H9 (cell line): ENCODE measurements at regions not wholly inside any gene's neighbourhood (a gene's known extent, or its start where the extent isn't known, plus 50 kb on each side); places are given as distances from the start of the nearest gene placed in this dataset.

Source experiments
- DNase-seq: peaks from one replicate; pipeline ENCODE4 v3.0.0-alpha.2; 2017
- H2AFZ ChIP-seq: one replicate; pipeline ENCODE4 v1.6.1; 2013; ENCODE audit warnings: mild to moderate bottlenecking, low read length, control low read depth, moderate library complexity
- H2AK5ac ChIP-seq: 2 replicates; pipeline ENCODE4 v1.6.1; 2013; ENCODE audit warnings: low read length, control low read depth, mixed read lengths; ENCODE audit not compliant: insufficient read length
- H2BK120ac ChIP-seq: one replicate; pipeline ENCODE4 v1.6.1; 2013; ENCODE audit warnings: low read depth, mild to moderate bottlenecking, low read length, control low read depth, inconsistent platforms; ENCODE audit not compliant: poor library complexity, severe bottlenecking
- H2BK12ac ChIP-seq: 2 replicates; pipeline ENCODE4 v1.6.1; 2013; ENCODE audit warnings: low read length, control low read depth, mixed read lengths, low read depth; ENCODE audit not compliant: insufficient read length
- H2BK15ac ChIP-seq: 2 replicates; pipeline ENCODE4 v1.6.1; 2013; ENCODE audit warnings: low read depth, low read length, control low read depth
- H2BK20ac ChIP-seq: one replicate; pipeline ENCODE4 v1.6.1; 2013; ENCODE audit warnings: low read depth, mild to moderate bottlenecking, low read length, control low read depth, inconsistent platforms; ENCODE audit not compliant: poor library complexity, severe bottlenecking
- H2BK5ac ChIP-seq: 2 replicates; pipeline ENCODE4 v1.6.1; 2013; ENCODE audit warnings: low read length, control low read depth, mixed read lengths; ENCODE audit not compliant: insufficient read length
- H3K14ac ChIP-seq: 2 replicates; pipeline ENCODE4 v1.6.1; 2013; ENCODE audit warnings: low read length, control low read depth; ENCODE audit not compliant: insufficient read depth
- H3K18ac ChIP-seq: 2 replicates; pipeline ENCODE4 v1.6.1; 2013; ENCODE audit warnings: low read depth, mild to moderate bottlenecking, mixed read lengths, low read length, control low read depth; ENCODE audit not compliant: insufficient read length
- H3K23ac ChIP-seq: 2 replicates; pipeline ENCODE4 v1.6.1; 2013; ENCODE audit warnings: low read length, control low read depth, mixed read lengths, low read depth; ENCODE audit not compliant: insufficient read length
- H3K23me2 ChIP-seq: 2 replicates; pipeline ENCODE4 v1.6.1; 2013; ENCODE audit warnings: low read depth, mild to moderate bottlenecking, mixed read lengths, low read length, control low read depth; ENCODE audit not compliant: insufficient read length, poor library complexity, severe bottlenecking
- H3K27ac ChIP-seq: 2 replicates; pipeline ENCODE4 v1.5.1; 2013; ENCODE audit warnings: low read length, control low read depth, mixed read lengths, low read depth; ENCODE audit not compliant: insufficient read length
- H3K27me3 ChIP-seq: 2 replicates; pipeline ENCODE4 v1.6.1; 2013; ENCODE audit warnings: low read length, control low read depth, inconsistent platforms; ENCODE audit not compliant: insufficient read depth
- H3K4ac ChIP-seq: 2 replicates; pipeline ENCODE4 v1.6.1; 2013; ENCODE audit warnings: low read depth, mild to moderate bottlenecking, control low read depth, inconsistent platforms, low read length, moderate library complexity
- H3K4me1 ChIP-seq: 2 replicates; pipeline ENCODE4 v1.6.1; 2013; ENCODE audit warnings: low read length, control low read depth, inconsistent platforms; ENCODE audit not compliant: insufficient read depth
- H3K4me2 ChIP-seq: 2 replicates; pipeline ENCODE4 v1.6.1; 2013; ENCODE audit warnings: low read length, control low read depth, mixed read lengths; ENCODE audit not compliant: insufficient read length, insufficient read depth
- H3K56ac ChIP-seq: 2 replicates; pipeline ENCODE4 v1.6.1; 2013; ENCODE audit warnings: low read depth, mild to moderate bottlenecking, mixed read lengths, low read length, control low read depth; ENCODE audit not compliant: insufficient read length
- H3K79me1 ChIP-seq: 2 replicates; pipeline ENCODE4 v1.6.1; 2013; ENCODE audit warnings: low read depth, mild to moderate bottlenecking, moderate library complexity, low read length, control low read depth, inconsistent platforms; ENCODE audit not compliant: insufficient read depth, poor library complexity, severe bottlenecking
- H3K79me2 ChIP-seq: 2 replicates; pipeline ENCODE4 v1.6.1; 2013; ENCODE audit warnings: low read length, control low read depth, inconsistent platforms; ENCODE audit not compliant: insufficient read depth
- H3K9ac ChIP-seq: 2 replicates; pipeline ENCODE4 v1.6.1; 2013; ENCODE audit warnings: low read length, control low read depth, mixed read lengths; ENCODE audit not compliant: insufficient read length; ENCODE audit errors: extremely low read depth
- H3K9me3 ChIP-seq: one replicate; pipeline ENCODE4 v1.6.1; 2013; ENCODE audit warnings: low read depth, low read length, inconsistent platforms; ENCODE audit not compliant: control insufficient read depth
- H3T11ph ChIP-seq: one replicate; pipeline ENCODE4 v1.6.1; 2013; ENCODE audit warnings: mild to moderate bottlenecking, low read length, control low read depth, inconsistent platforms
- H4K20me1 ChIP-seq: one replicate; pipeline ENCODE4 v1.6.1; 2013; ENCODE audit not compliant: control insufficient read depth, insufficient read length, insufficient read depth
- H4K5ac ChIP-seq: 2 replicates; pipeline ENCODE4 v1.6.1; 2013; ENCODE audit warnings: low read depth, mild to moderate bottlenecking, mixed read lengths, low read length, control low read depth; ENCODE audit not compliant: insufficient read length
- H4K8ac ChIP-seq: replicated peaks from 2 replicates; pipeline ENCODE4 v1.6.1; 2013; ENCODE audit warnings: low read length, control low read depth, mixed read lengths, low read depth; ENCODE audit not compliant: insufficient read length
- H4K91ac ChIP-seq: 2 replicates; pipeline ENCODE4 v1.6.1; 2013; ENCODE audit warnings: low read depth, mild to moderate bottlenecking, moderate library complexity, mixed read lengths, low read length, control low read depth; ENCODE audit not compliant: insufficient read length
- H3K27ac Mint-ChIP-seq, 3 experiments: 2 replicates in 2 of 3; 3 replicates in 1 of 3; pipeline ENCODE4 v1.8.0; 2020 to 2021; ENCODE audit warnings: mixed read lengths in 3 of 3, mild to moderate bottlenecking in 1 of 3, moderate library complexity in 1 of 3
- H3K27me3 Mint-ChIP-seq: 2 replicates; pipeline ENCODE4 v1.8.0; 2021; ENCODE audit warnings: low read depth, mild to moderate bottlenecking, moderate library complexity, mixed read lengths
- H3K36me3 Mint-ChIP-seq, 3 experiments: 2 replicates in 2 of 3; 3 replicates in 1 of 3; pipeline ENCODE4 v1.8.0; 2020 to 2021; ENCODE audit warnings: low read depth in 3 of 3, mixed read lengths in 3 of 3; ENCODE audit not compliant: insufficient read depth in 1 of 3
- H3K4me1 Mint-ChIP-seq, 2 experiments: 2 replicates each; pipeline ENCODE4 v1.8.0; 2020; ENCODE audit warnings: mixed read lengths in 2 of 2
- H3K4me3 Mint-ChIP-seq, 2 experiments: 2 replicates in 1 of 2; 3 replicates in 1 of 2; pipeline ENCODE4 v1.8.0; 2020 to 2021; ENCODE audit warnings: mild to moderate bottlenecking in 2 of 2, mixed read lengths in 2 of 2, moderate library complexity in 1 of 2
- H3K9me3 Mint-ChIP-seq, 2 experiments: 2 replicates in 1 of 2; 3 replicates in 1 of 2; pipeline ENCODE4 v1.8.0; 2020; ENCODE audit warnings: mild to moderate bottlenecking in 2 of 2, mixed read lengths in 2 of 2, moderate library complexity in 1 of 2
- CTCF ChIP-seq: fragments of 200-600 bp; sonication (generic); conservative IDR thresholded peaks from 3 replicates; pipeline ENCODE4 v1.8.0; 2021; ENCODE audit warnings: antibody characterized with exemption, mild to moderate bottlenecking
- WGBS: extraction: QIAGEN DNeasy Blood & Tissue Kit; methylation state at CpG from one replicate; pipeline ENCODE4 v1.1.7; 2013; ENCODE audit warnings: missing lambda C conversion rate, low lambda C conversion rate, mixed read lengths; ENCODE audit not compliant: insufficient read length; ENCODE audit errors: extremely low coverage; 5-methylcytosine and 5-hydroxymethylcytosine counted together

GRCh38 chr7:25541094-25541821 lies 313.0 kb upstream of the NPVF start:
- Histone ChIP-seq H3K27ac (no peak overlapping the region), H3K56ac (no peak overlapping the region), H2BK15ac (no peak overlapping the region), H3K23me2 (no peaks in the 10 kb centered on the region), H4K91ac (no peak overlapping the region), H3K23ac (no peak overlapping the region), H3K79me2 (no peaks in the 10 kb centered on the region), H2BK120ac (no peak overlapping the region), H3K27me3 (no peaks in the 10 kb centered on the region), H3K14ac (no peak overlapping the region), H4K8ac (no peak overlapping the region), H2BK12ac (no peak overlapping the region), H3K4ac (no peak overlapping the region), H2AFZ (no peak overlapping the region), H2BK20ac (no peak overlapping the region), H3K9me3 (no peaks in the 10 kb centered on the region), H3K79me1 (no peaks in the 10 kb centered on the region), H2AK5ac (no peak overlapping the region), H4K20me1 (no peaks in the 10 kb centered on the region), H3K4me1 (no peaks in the 10 kb centered on the region), H3K4me2 (no peak overlapping the region), H4K5ac (no peak overlapping the region), H3K9ac (no peak overlapping the region), H2BK5ac (no peak overlapping the region), H3T11ph (no peak overlapping the region), H3K18ac (no peak overlapping the region)
- Mint-ChIP-seq H3K27ac (no peak overlapping the region), H3K9me3 (no peaks in the 10 kb centered on the region), H3K4me3 (no peak overlapping the region), H3K4me1 (no peaks in the 10 kb centered on the region), H3K36me3 (no peaks in the 10 kb centered on the region), H3K27me3 (peaks cover 12% of the 10 kb centered on the region)
- no peak for TF ChIP-seq CTCF
- DNase-seq = no peak
- WGBS = no CpG with 5 or more reads among the region's 6 CpGs
